ENCODE measurements at regions not wholly inside any gene's neighbourhood (a gene's known extent, or its start where the extent isn't known, plus 50 kb on each side); places are given as distances from the start of the nearest gene placed in this dataset.

GRCh38 chr4:136742333-136742732, 790.0 kb downstream of the PCDH18 start:
- H3K9me3 Mint-ChIP-seq, result peaks cover 18% of the 10 kb centered on the region
- no peak overlapping the region for H3K27ac Mint-ChIP-seq
- no peak overlapping the region for H3K4me2 ChIP-seq
- H3K4me1 ChIP-seq, result no peaks in the 10 kb centered on the region
- no peaks in the 10 kb centered on the region for H3K9me3 ChIP-seq (ENCODE audit: low read depth)
- no peaks in the 10 kb centered on the region for H3F3A ChIP-seq (ENCODE audit: low read depth)
- no peak for DNase-seq (ENCODE audit: low spot score)
- H3K36me3 Mint-ChIP-seq, result no peaks in the 10 kb centered on the region
- no peak overlapping the region for H3K4me3 ChIP-seq
- no peaks in the 10 kb centered on the region for H3K27me3 ChIP-seq
- no peaks in the 10 kb centered on the region for H3K79me2 ChIP-seq (ENCODE audit: low read depth)
- H3K4me3 Mint-ChIP-seq, result no peak overlapping the region
- H3K36me3 ChIP-seq, result no peaks in the 10 kb centered on the region
- no peak overlapping the region for H3K27ac ChIP-seq
- no peaks in the 10 kb centered on the region for H3K4me1 Mint-ChIP-seq
- H3K27me3 Mint-ChIP-seq (ENCODE audit: insufficient read depth, low read depth), result no peaks in the 10 kb centered on the region
- no peak for TF ChIP-seq EZH2 (IDR thresholded peaks at IDR 0.05)
- no peak overlapping the region for H2AFZ ChIP-seq (replicated peaks)
- no peak overlapping the region for H3K9ac ChIP-seq
- H4K20me1 ChIP-seq (ENCODE audit: low read depth), result no peaks in the 10 kb centered on the region

GRCh38 chr4:136741468-136741867, 790.8 kb downstream of the PCDH18 start:
- Histone ChIP-seq H3K27ac (no peak overlapping the region), H4K20me1 (ENCODE audit: low read depth) (no peaks in the 10 kb centered on the region), H2AFZ (replicated peaks) (no peak overlapping the region), H3K79me2 (ENCODE audit: low read depth) (no peaks in the 10 kb centered on the region), H3K4me2 (no peak overlapping the region), H3K27me3 (no peaks in the 10 kb centered on the region), H3K36me3 (no peaks in the 10 kb centered on the region), H3K9me3 (ENCODE audit: low read depth) (no peaks in the 10 kb centered on the region), H3F3A (ENCODE audit: low read depth) (no peaks in the 10 kb centered on the region), H3K9ac (no peak overlapping the region), H3K4me1 (no peaks in the 10 kb centered on the region), H3K4me3 (no peak overlapping the region)
- no peak for DNase-seq (ENCODE audit: low spot score)
- H3K36me3 Mint-ChIP-seq, result no peaks in the 10 kb centered on the region
- no peak overlapping the region for H3K27ac Mint-ChIP-seq
- TF ChIP-seq EZH2 (IDR thresholded peaks at IDR 0.05) (no peak), EZH2phosphoT487 (IDR thresholded peaks at IDR 0.05) (no peak), CTCF (IDR thresholded peaks at IDR 0.05) (no peak)
- H3K4me1 Mint-ChIP-seq, result no peaks in the 10 kb centered on the region
- H3K9me3 Mint-ChIP-seq, result peaks cover 16% of the 10 kb centered on the region
- no peaks in the 10 kb centered on the region for H3K27me3 Mint-ChIP-seq (ENCODE audit: insufficient read depth, low read depth)
- no peak overlapping the region for H3K4me3 Mint-ChIP-seq

- no peak overlapping the region for H2AFZ ChIP-seq (replicated peaks)
- peaks cover 16% of the 10 kb centered on the region for H3K9me3 Mint-ChIP-seq
- DNase-seq (ENCODE audit: low spot score), result no peak
- H3K36me3 ChIP-seq, result no peaks in the 10 kb centered on the region
- no peaks in the 10 kb centered on the region for H3K27me3 Mint-ChIP-seq (ENCODE audit: insufficient read depth, low read depth)
- H3K4me3 ChIP-seq, result no peak overlapping the region
- H3K9me3 ChIP-seq (ENCODE audit: low read depth), result no peaks in the 10 kb centered on the region
- H3K79me2 ChIP-seq (ENCODE audit: low read depth), result no peaks in the 10 kb centered on the region
- H4K20me1 ChIP-seq (ENCODE audit: low read depth), result no peaks in the 10 kb centered on the region
- H3K27ac Mint-ChIP-seq, result no peak overlapping the region
- TF ChIP-seq EZH2 (IDR thresholded peaks at IDR 0.05), result no peak
- TF ChIP-seq CTCF (IDR thresholded peaks at IDR 0.05), result no peak
- no peak for TF ChIP-seq EZH2phosphoT487 (IDR thresholded peaks at IDR 0.05)
- H3F3A ChIP-seq (ENCODE audit: low read depth), result no peaks in the 10 kb centered on the region
- no peak overlapping the region for H3K4me2 ChIP-seq
- H3K9ac ChIP-seq, result no peak overlapping the region
- H3K4me1 Mint-ChIP-seq, result no peaks in the 10 kb centered on the region
- no peak overlapping the region for H3K27ac ChIP-seq
- H3K4me1 ChIP-seq, result no peaks in the 10 kb centered on the region
- no peak overlapping the region for H3K4me3 Mint-ChIP-seq
- H3K36me3 Mint-ChIP-seq, result no peaks in the 10 kb centered on the region
- no peaks in the 10 kb centered on the region for H3K27me3 ChIP-seq
These were observed 792.0 kb downstream of the PCDH18 start for GRCh38 chr4:136740326-136740725.

GRCh38 chr4:136737066-136737465, 795.2 kb downstream of the PCDH18 start:
- no peak overlapping the region for H2AFZ ChIP-seq (replicated peaks)
- no peaks in the 10 kb centered on the region for H3K36me3 ChIP-seq
- no peak overlapping the region for H3K4me2 ChIP-seq
- no peak overlapping the region for H3K9ac ChIP-seq
- H3K4me1 ChIP-seq, result no peaks in the 10 kb centered on the region
- H3K27ac ChIP-seq, result no peak overlapping the region
- no peak overlapping the region for H3K27ac Mint-ChIP-seq
- H3F3A ChIP-seq (ENCODE audit: low read depth), result no peaks in the 10 kb centered on the region
- peaks cover 3% of the 10 kb centered on the region for H3K9me3 Mint-ChIP-seq
- no peaks in the 10 kb centered on the region for H3K36me3 Mint-ChIP-seq
- no peak overlapping the region for H3K4me3 Mint-ChIP-seq
- TF ChIP-seq EZH2 (IDR thresholded peaks at IDR 0.05) (no peak), CTCF (IDR thresholded peaks at IDR 0.05) (no peak), EZH2phosphoT487 (IDR thresholded peaks at IDR 0.05) (no peak)
- no peaks in the 10 kb centered on the region for H3K27me3 ChIP-seq
- H3K4me1 Mint-ChIP-seq, result no peaks in the 10 kb centered on the region
- no peak overlapping the region for H3K4me3 ChIP-seq
- H4K20me1 ChIP-seq (ENCODE audit: low read depth), result no peaks in the 10 kb centered on the region
- no peaks in the 10 kb centered on the region for H3K9me3 ChIP-seq (ENCODE audit: low read depth)
- no peaks in the 10 kb centered on the region for H3K27me3 Mint-ChIP-seq (ENCODE audit: insufficient read depth, low read depth)
- H3K79me2 ChIP-seq (ENCODE audit: low read depth), result no peaks in the 10 kb centered on the region
- no peak for DNase-seq (ENCODE audit: low spot score)
